HepG2 (cell line): ENCODE measurements at regions not wholly inside any gene's neighbourhood (a gene's known extent, or its start where the extent isn't known, plus 50 kb on each side); places are given as distances from the start of the nearest gene placed in this dataset.

Experiments used
- ATRX ChIP-seq: sonication (generic); formaldehyde crosslinking; IDR thresholded peaks from 2 replicates; pipeline ENCODE4 v1.4.0; 2020; ENCODE audit warnings: missing genetic modification reagents, borderline replicate concordance
- DMTF1 ChIP-seq: sonication (generic); formaldehyde crosslinking; IDR thresholded peaks from 2 replicates; pipeline ENCODE4 v1.4.0; 2020; ENCODE audit warnings: mild to moderate bottlenecking, missing genetic modification reagents
- DRAP1 ChIP-seq: IDR thresholded peaks from 2 replicates; pipeline ENCODE4 v1.6.1; 2016; ENCODE audit warnings: missing genetic modification reagents, missing compliant biosample characterization
- GTF3A ChIP-seq: sonication (generic); formaldehyde crosslinking; conservative IDR thresholded peaks from 2 replicates; pipeline ENCODE4 v1.4.0; 2020; ENCODE audit warnings: mild to moderate bottlenecking, missing genetic modification reagents
- HOXD1 ChIP-seq: sonication (generic); formaldehyde crosslinking; IDR thresholded peaks from 2 replicates; pipeline ENCODE4 v1.5.0; 2020; ENCODE audit warnings: missing genetic modification reagents
- JUN ChIP-seq: sonication (generic); formaldehyde crosslinking; IDR thresholded peaks from 2 replicates; pipeline ENCODE4 v1.4.0; 2020; ENCODE audit warnings: mild to moderate bottlenecking, missing genetic modification reagents
- JUND ChIP-seq: sonication (generic); formaldehyde crosslinking; IDR thresholded peaks from 2 replicates; pipeline ENCODE4 v1.8.0; 2022; ENCODE audit warnings: mild to moderate bottlenecking, missing genetic modification reagents
- KLF13 ChIP-seq: sonication (generic); formaldehyde crosslinking; IDR thresholded peaks from 2 replicates; pipeline ENCODE4 v1.4.0; 2020; ENCODE audit warnings: mild to moderate bottlenecking, missing genetic modification reagents
- MTF1 ChIP-seq: sonication (generic); formaldehyde crosslinking; IDR thresholded peaks from 2 replicates; pipeline ENCODE4 v1.5.0; 2020; ENCODE audit warnings: missing genetic modification reagents
- NRL ChIP-seq: sonication (generic); formaldehyde crosslinking; IDR thresholded peaks from 2 replicates; pipeline ENCODE4 v1.5.0; 2020; ENCODE audit warnings: missing genetic modification reagents, mild to moderate bottlenecking, moderate library complexity, borderline replicate concordance
- PCBP2 ChIP-seq: fragments of 200-400 bp; formaldehyde crosslinking; optimal IDR thresholded peaks from 2 replicates; pipeline ENCODE3; 2018; ENCODE audit warnings: low read length, low read depth; ENCODE audit not compliant: poor library complexity, severe bottlenecking
- SIX1 ChIP-seq: sonication (generic); formaldehyde crosslinking; IDR thresholded peaks from 2 replicates; pipeline ENCODE4 v1.4.0; 2020; ENCODE audit warnings: missing genetic modification reagents, borderline replicate concordance
- SMAD1 ChIP-seq: sonication (generic); formaldehyde crosslinking; IDR thresholded peaks from 2 replicates; pipeline ENCODE4 v1.4.0; 2020; ENCODE audit warnings: missing genetic modification reagents, low read depth, mild to moderate bottlenecking, borderline replicate concordance
- TCF7 ChIP-seq: sonication (generic); IDR thresholded peaks from 2 replicates; pipeline ENCODE4 v1.6.1; 2016; ENCODE audit warnings: antibody characterized with exemption, low read depth
- ZEB1 ChIP-seq: IDR thresholded peaks from 2 replicates; pipeline ENCODE4 v1.6.1; 2012; ENCODE audit warnings: mild to moderate bottlenecking, low read depth, inconsistent platforms; ENCODE audit not compliant: insufficient replicate concordance
- ZNF10 ChIP-seq: sonication (generic); formaldehyde crosslinking; IDR thresholded peaks from 2 replicates; pipeline ENCODE4 v1.4.0; 2020; ENCODE audit warnings: mild to moderate bottlenecking, low read depth, missing genetic modification reagents, borderline replicate concordance
- ZNF124 ChIP-seq: sonication (generic); formaldehyde crosslinking; IDR thresholded peaks from 2 replicates; pipeline ENCODE4 v1.4.0; 2020; ENCODE audit warnings: missing genetic modification reagents
- ZNF160 ChIP-seq: sonication (generic); formaldehyde crosslinking; IDR thresholded peaks from 2 replicates; pipeline ENCODE4 v1.8.0; 2022; ENCODE audit warnings: mild to moderate bottlenecking, inconsistent platforms, missing genetic modification reagents
- ZNF234 ChIP-seq: sonication (generic); formaldehyde crosslinking; conservative IDR thresholded peaks from 2 replicates; pipeline ENCODE4 v1.5.1; 2020; ENCODE audit warnings: mild to moderate bottlenecking, missing genetic modification reagents
- ZNF256 ChIP-seq: sonication (generic); formaldehyde crosslinking; conservative IDR thresholded peaks from 2 replicates; pipeline ENCODE4 v1.4.0; 2020; ENCODE audit warnings: missing genetic modification reagents
- ZNF367 ChIP-seq: sonication (generic); formaldehyde crosslinking; IDR thresholded peaks from 2 replicates; pipeline ENCODE4 v1.4.0; 2020; ENCODE audit warnings: missing genetic modification reagents, borderline replicate concordance
- ZNF792 ChIP-seq: IDR thresholded peaks from 2 replicates; pipeline ENCODE4 v1.6.1; 2016
- ZSCAN21 ChIP-seq: sonication (generic); formaldehyde crosslinking; IDR thresholded peaks from 2 replicates; pipeline ENCODE4 v1.8.0; 2022; ENCODE audit warnings: mild to moderate bottlenecking, missing genetic modification reagents, moderate library complexity, borderline replicate concordance
- TF ChIP-seq, protein P1 (sequence below): sonication (generic); formaldehyde crosslinking; IDR thresholded peaks from 2 replicates; pipeline ENCODE4 v1.4.0; 2020; ENCODE audit warnings: low read depth, missing genetic modification reagents

DNA sequence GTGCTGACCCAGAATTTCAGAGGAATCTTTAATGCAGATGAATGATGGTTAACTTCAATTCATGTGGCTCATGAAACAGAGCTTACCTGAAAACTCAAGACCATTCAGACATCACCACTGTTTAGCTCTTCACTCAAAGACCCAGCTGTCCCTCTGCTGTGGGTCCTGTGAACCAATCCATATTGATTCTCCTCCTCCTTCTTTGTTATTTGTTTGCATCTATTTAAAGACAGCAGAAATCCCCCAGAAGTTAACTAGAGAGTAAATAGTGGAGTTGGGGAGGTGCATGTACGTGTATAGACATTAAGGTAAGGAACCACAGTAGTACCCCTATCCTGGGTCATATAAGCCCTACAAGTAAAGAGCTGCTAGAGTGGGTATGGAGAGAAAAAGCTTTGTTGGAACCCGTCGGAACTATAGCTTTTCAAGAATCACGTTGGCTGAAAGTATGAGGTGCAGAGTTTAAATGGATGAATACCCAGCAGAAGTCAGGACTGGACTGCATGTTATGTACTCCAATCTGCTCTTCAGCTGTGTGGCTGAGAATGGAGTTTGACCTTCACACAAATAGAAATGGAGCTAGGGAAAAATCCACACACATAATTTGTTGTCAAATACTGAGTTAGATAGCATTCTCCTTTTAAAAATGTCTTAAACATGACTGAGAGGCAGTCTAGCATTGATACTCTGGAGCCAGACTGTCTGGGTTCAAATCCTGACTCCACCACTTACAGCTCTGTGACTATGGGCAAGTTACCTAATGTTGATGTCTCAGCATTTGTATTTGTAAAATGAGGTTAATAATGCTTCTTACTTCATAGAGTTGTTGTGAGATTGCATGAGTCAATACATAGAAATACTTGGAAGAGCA, 81.7 kb upstream of the HK2 start (continued):
- TF ChIP-seq, protein P1, sequence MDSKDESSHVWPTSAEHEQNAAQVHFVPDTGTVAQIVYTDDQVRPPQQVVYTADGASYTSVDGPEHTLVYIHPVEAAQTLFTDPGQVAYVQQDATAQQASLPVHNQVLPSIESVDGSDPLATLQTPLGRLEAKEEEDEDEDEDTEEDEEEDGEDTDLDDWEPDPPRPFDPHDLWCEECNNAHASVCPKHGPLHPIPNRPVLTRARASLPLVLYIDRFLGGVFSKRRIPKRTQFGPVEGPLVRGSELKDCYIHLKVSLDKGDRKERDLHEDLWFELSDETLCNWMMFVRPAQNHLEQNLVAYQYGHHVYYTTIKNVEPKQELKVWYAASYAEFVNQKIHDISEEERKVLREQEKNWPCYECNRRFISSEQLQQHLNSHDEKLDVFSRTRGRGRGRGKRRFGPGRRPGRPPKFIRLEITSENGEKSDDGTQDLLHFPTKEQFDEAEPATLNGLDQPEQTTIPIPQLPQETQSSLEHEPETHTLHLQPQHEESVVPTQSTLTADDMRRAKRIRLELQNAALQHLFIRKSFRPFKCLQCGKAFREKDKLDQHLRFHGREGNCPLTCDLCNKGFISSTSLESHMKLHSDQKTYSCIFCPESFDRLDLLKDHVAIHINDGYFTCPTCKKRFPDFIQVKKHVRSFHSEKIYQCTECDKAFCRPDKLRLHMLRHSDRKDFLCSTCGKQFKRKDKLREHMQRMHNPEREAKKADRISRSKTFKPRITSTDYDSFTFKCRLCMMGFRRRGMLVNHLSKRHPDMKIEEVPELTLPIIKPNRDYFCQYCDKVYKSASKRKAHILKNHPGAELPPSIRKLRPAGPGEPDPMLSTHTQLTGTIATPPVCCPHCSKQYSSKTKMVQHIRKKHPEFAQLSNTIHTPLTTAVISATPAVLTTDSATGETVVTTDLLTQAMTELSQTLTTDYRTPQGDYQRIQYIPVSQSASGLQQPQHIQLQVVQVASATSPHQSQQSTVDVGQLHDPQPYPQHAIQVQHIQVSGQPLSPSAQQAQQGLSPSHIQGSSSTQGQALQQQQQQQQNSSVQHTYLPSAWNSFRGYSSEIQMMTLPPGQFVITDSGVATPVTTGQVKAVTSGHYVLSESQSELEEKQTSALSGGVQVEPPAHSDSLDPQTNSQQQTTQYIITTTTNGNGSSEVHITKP = no peak
- no peak for TF ChIP-seq ATRX
- TF ChIP-seq PCBP2 = no peak
- no peak for TF ChIP-seq JUND (CRISPR knock-in tag)
- TF ChIP-seq ZNF124 (CRISPR knock-in tag) = no peak
- no peak for TF ChIP-seq ZEB1
- no peak for TF ChIP-seq MTF1 (CRISPR knock-in tag)
- no peak for TF ChIP-seq ZNF10 (CRISPR knock-in tag)
- TF ChIP-seq SMAD1 = no peak
- TF ChIP-seq DMTF1 (CRISPR knock-in tag) = no peak
- TF ChIP-seq SIX1 (CRISPR knock-in tag) = no peak
- TF ChIP-seq ZNF234 (CRISPR knock-in tag) = no peak
- no peak for TF ChIP-seq GTF3A
- TF ChIP-seq ZNF256 (CRISPR knock-in tag) = no peak
- TF ChIP-seq ZNF792 (CRISPR knock-in tag) = no peak; the same call in 1 of the 2 replicates
- TF ChIP-seq HOXD1 = 0 out of 2 replicates have a peak, but pooled peaks have one; percentile 47
- no peak for TF ChIP-seq KLF13 (CRISPR knock-in tag)
- no peak; the same call in 1 of the 2 replicates for TF ChIP-seq ZNF160 (CRISPR knock-in tag)
- 0 out of 2 replicates have a peak, but pooled peaks have one; percentile 16 for TF ChIP-seq JUN
- TF ChIP-seq TCF7 = peak; percentile 25; the same call in 1 of the 2 replicates
- TF ChIP-seq ZSCAN21 (CRISPR knock-in tag) = no peak
- TF ChIP-seq ZNF367 = no peak
- no peak for TF ChIP-seq NRL (CRISPR knock-in tag)
- peak; percentile 70 for TF ChIP-seq DRAP1 (CRISPR knock-in tag)
